Right cardiac atrium (tissue), 5 donors: ENCODE measurements at regions not wholly inside any gene's neighbourhood (a gene's known extent, or its start where the extent isn't known, plus 50 kb on each side); places are given as distances from the start of the nearest gene placed in this dataset.

Experiments
- ATAC-seq, 2 donors: fragments of 200-7000 bp; cut with Tn5 transposase; one replicate each; pipeline versions ENCODE4 v1.8.0 to v1.9.1; 2020; ENCODE audit warnings: moderate library complexity in 2 of 2, mild to moderate bottlenecking in 1 of 2
- DNase-seq, 3 donors: peaks; one replicate each; pipeline ENCODE4 v3.0.0-alpha.2; 2020
- H3K27ac ChIP-seq: one replicate; pipeline ENCODE4 v1.5.1; 2013; ENCODE audit warnings: mild to moderate bottlenecking, low read length, control low read depth, moderate library complexity
- H3K27me3 ChIP-seq: one replicate; pipeline ENCODE4 v1.6.1; 2013; ENCODE audit not compliant: control insufficient read depth, insufficient read depth
- H3K4me1 ChIP-seq: one replicate; pipeline ENCODE4 v1.6.1; 2013; ENCODE audit warnings: low read length; ENCODE audit not compliant: control insufficient read depth, insufficient read depth
- H3K4me3 ChIP-seq: one replicate; pipeline ENCODE4 v1.5.1; 2013; ENCODE audit warnings: low read length, control low read depth
- H3K9me3 ChIP-seq: one replicate; pipeline ENCODE4 v1.6.1; 2013; ENCODE audit warnings: low read length; ENCODE audit not compliant: control insufficient read depth
- WGBS: extraction: QIAGEN DNeasy Blood & Tissue Kit; methylation state at CpG from one replicate; pipeline ENCODE4 v1.1.7; 2013; 5-methylcytosine and 5-hydroxymethylcytosine counted together
- intact Hi-C, 4 donors: fragments of 100-400 bp; cut with DNase I; formaldehyde crosslinking; loops; one replicate each; pipeline versions ENCODE4 v1.11.0 to v1.14.0; 2022 to 2023
- donor health status: healthy with polysubstance abuse.
- donor health status: DM: no; HTN: yes; CAD: no.
- donor health status: DM: no; HTN: no; CAD: no.
- donor health status: DM: no; HTN: yes; CAD: no; lungs with severe emphysema.
- donor health status: DM: yes; HTN: yes; CAD: no.

DNA sequence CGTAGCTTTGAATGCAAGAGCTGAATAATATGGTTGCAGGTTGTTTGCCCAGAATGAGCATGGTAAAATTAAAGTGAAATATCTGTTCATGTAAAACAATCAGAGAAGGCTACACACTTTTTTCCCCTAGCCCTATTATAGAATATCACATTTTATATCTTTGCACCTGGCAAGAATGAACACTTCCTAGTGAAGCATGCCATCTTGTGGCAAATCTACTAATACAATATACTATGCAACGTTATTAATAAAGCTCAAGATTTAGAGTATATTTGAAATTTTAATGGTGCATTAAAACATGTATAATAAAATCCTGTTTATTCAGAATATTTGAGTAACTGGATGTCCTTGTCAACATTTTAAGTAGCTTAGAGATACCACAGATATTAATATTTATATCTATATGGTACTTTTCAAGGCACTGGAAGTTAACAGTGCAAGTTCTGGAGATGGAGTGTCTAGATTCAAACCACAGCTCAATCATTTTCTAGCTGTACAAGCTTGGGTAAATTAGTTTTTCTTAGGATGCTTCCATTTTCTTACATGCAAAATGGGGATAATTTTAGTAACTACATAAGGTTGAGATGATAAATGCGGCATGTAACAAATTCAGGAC is 643.1 kb upstream of the SEMA3D start:
- WGBS = 66% methylated on average over 3 of the region's 3 CpGs
- H3K27me3 ChIP-seq = no peaks in the 10 kb centered on the region
- no peak overlapping the region for H3K27ac ChIP-seq
- H3K4me1 ChIP-seq = no peaks in the 10 kb centered on the region
- no peak overlapping the region for H3K4me3 ChIP-seq
- DNase-seq (no peak), ATAC-seq (no peak)
- no peaks in the 10 kb centered on the region for H3K9me3 ChIP-seq
- intact Hi-C loops = no loop called here

DNA sequence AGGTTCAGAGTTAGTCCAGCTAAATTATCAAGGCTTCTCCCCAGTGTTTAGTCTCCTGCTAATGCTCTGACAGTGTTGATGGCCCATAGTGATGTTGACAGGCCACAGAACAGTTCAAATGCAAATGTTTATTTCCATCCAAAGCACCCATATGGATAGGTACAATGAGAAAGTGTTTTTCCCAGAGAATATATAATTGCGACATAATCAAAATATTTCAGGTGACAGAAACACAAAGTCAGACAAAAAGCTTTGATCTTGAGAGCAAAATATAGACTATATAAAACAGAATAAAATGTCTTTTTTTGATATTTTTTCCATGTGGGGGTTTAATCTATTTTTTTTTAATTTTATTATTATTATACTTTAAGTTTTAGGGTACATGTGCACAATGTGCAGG is 642.3 kb upstream of the SEMA3D start:
- DNase-seq = no peak
- 98% methylated on average over 1 of the region's 1 CpG for WGBS
- Histone ChIP-seq H3K4me1 (no peaks in the 10 kb centered on the region), H3K4me3 (no peak overlapping the region), H3K9me3 (no peaks in the 10 kb centered on the region), H3K27ac (no peak overlapping the region), H3K27me3 (no peaks in the 10 kb centered on the region)
- no peak for ATAC-seq
- intact Hi-C loops = no loop called here

DNA sequence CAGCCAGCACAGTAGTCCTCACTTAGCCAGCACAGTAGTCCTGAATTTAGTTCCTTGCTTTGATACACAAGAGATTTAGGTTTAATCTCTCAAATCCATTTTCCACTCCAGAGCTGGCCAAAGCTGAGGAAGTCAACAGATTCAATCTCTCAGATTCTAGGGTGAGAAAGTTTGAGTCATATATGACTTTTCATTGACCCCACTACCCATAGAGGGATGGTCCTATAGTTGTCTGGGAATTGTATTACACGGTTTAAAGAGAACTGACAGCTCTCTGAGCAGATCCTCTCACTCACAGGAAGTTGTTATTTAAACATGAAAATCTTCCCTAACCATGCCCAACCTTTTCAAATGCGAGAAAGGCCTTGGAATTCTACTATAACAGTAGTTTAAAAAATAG is 641.8 kb upstream of the SEMA3D start:
- WGBS = 47% methylated on average over 2 of the region's 2 CpGs
- intact Hi-C loops = no loop called here
- Histone ChIP-seq H3K4me3 (no peak overlapping the region), H3K9me3 (no peaks in the 10 kb centered on the region), H3K27me3 (no peaks in the 10 kb centered on the region), H3K4me1 (no peaks in the 10 kb centered on the region), H3K27ac (no peak overlapping the region)
- DNase-seq = no peak
- no peak for ATAC-seq

DNA sequence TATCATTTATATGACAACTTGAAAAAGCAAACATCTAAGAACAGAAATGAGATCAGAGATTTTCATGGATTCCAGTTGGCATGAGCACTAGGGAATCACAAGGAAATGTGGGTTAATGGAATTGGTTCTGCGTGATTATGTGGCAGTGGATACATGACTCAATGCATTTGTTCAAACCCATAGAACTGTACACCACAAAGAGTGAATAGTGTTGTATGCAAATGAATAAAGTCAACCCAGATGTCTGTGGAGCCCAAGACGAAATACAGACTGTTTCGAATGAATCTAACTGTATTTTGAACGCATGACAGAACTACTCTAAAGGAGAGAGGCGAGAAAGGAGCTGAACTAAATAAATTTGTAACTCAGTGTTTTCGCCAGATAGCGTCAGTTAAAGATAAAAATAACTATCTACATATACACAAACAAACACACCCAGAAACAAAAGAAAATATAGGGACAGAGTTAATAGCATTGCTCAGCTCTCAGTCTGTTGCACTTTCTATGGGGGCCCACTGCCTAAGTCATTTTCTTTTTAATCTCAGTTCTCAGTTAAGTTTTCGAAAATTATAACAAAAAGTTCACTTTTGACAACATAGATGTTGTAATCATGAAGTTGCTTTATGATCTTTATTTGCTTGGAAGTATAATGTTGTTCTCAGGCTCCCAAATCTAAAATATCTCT is 636.7 kb upstream of the SEMA3D start:
- Histone ChIP-seq H3K27ac (no peak overlapping the region), H3K4me1 (no peaks in the 10 kb centered on the region), H3K27me3 (no peaks in the 10 kb centered on the region), H3K9me3 (no peaks in the 10 kb centered on the region), H3K4me3 (no peak overlapping the region)
- 58% methylated on average over 8 of the region's 8 CpGs for WGBS
- DNase-seq = no peak
- ATAC-seq = no peak
- intact Hi-C loops = no loop called here

DNA sequence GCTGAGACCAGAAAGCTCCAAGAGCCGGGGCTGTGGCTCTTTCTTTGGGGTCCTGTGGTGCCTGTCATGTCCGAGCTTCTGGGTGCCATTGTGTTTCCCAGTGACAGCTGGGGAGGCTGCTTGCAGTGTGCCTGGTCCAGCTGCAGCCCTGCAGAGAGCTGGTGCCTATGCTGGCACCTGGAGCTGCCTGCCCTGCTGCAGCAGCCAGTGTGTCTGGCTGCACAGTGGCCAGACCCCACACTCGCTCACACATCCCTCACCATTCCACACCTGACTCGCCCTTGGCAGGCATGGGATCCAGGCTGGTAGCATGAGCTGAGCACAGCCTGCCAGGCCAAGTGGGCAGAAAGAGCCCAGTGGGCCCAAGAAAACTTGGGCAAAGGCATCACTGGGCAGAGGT is 635.1 kb upstream of the SEMA3D start:
- no peaks in the 10 kb centered on the region for H3K27me3 ChIP-seq
- intact Hi-C loops = no loop called here
- H3K9me3 ChIP-seq = no peaks in the 10 kb centered on the region
- no peaks in the 10 kb centered on the region for H3K4me1 ChIP-seq
- H3K4me3 ChIP-seq = no peak overlapping the region
- ATAC-seq = no peak
- 79% methylated on average over 4 of the region's 4 CpGs for WGBS
- H3K27ac ChIP-seq = no peak overlapping the region
- DNase-seq = no peak

DNA sequence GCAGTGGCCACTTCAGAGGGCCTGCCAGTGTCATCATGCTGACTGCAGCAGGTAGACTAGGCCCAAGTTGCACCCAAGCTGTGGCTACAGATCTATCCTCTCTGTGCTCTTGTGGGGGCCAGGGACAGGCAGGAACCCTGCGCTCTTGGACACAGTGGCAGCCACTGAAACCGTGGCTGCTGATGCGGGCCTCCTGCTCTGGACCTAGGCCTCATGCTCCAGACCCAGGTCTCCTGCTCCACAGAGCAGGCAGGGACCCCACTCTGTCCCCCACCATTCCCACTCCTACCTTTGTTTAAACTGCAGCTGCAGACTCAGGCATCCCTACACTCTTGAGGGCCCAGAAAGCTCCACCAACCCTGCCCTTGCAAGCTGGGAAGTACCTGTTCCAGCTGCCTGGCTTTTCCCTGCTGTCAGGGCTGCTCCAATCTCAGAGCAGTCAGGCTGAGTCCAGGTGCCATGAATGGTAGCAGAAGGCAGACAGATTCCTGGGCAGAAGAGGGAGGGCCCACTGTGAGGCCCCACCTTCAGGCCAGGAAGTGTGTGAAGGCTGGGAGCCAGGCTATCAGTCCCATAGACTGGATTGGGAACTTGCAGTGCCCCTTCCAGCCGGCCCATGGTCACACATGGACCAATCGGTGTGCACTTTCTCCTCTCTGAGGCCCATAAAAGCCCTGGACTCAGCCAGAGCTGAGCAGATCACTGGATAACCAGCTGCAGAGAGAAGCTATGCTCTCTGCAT is 634.0 kb upstream of the SEMA3D start:
- Histone ChIP-seq H3K4me1 (no peaks in the 10 kb centered on the region), H3K27ac (no peak overlapping the region), H3K27me3 (no peaks in the 10 kb centered on the region), H3K4me3 (no peak overlapping the region), H3K9me3 (no peaks in the 10 kb centered on the region)
- DNase-seq (no peak), ATAC-seq (no peak)
- WGBS = 88% methylated on average over 5 of the region's 5 CpGs
- intact Hi-C loops = no loop called here

DNA sequence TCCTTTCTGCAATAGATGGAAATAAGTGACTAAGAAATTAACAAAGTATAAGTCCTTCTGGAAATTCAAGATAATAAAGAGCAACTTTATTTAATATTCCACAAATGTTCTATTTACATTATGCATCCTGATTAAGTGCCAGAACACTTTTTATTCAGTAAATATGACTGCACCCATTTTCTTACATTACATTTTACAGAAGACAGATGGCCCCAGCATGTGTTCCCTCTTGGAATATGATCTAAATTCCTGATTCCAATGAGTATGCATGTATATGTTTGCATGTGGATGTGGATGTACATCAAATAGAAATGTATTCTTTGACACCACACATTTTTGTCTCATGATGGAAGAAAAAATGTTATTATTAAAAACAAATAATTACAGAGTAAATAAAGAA is 628.7 kb upstream of the SEMA3D start:
- ATAC-seq = no peak
- no peaks in the 10 kb centered on the region for H3K9me3 ChIP-seq
- no peaks in the 10 kb centered on the region for H3K4me1 ChIP-seq
- intact Hi-C loops = no loop called here
- H3K27ac ChIP-seq = no peak overlapping the region
- no peaks in the 10 kb centered on the region for H3K27me3 ChIP-seq
- no peak overlapping the region for H3K4me3 ChIP-seq
- DNase-seq = no peak

DNA sequence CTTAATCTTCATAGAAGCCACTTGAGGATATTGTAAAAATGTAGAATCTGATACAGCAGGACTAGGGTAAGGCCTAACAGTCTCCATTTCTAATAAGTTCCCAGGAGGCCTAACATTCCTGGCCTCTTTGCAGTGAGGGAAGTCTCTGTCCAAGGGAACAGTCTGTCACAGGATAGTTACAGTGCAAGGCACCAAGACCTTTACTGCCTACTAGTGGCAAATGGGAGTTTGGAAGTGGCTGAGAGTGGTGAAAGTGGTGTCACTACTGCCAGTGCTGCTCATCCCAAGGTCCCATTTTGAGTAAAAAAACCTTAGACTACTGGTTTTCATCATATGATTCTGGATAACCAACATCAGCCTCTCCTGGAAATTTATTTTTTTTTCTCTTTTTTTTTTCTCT is 619.5 kb upstream of the SEMA3D start:
- intact Hi-C loops = no loop called here
- DNase-seq = no peak
- Histone ChIP-seq H3K27me3 (no peaks in the 10 kb centered on the region), H3K4me3 (no peak overlapping the region), H3K4me1 (no peaks in the 10 kb centered on the region), H3K9me3 (no peaks in the 10 kb centered on the region), H3K27ac (no peak overlapping the region)
- no peak for ATAC-seq

DNA sequence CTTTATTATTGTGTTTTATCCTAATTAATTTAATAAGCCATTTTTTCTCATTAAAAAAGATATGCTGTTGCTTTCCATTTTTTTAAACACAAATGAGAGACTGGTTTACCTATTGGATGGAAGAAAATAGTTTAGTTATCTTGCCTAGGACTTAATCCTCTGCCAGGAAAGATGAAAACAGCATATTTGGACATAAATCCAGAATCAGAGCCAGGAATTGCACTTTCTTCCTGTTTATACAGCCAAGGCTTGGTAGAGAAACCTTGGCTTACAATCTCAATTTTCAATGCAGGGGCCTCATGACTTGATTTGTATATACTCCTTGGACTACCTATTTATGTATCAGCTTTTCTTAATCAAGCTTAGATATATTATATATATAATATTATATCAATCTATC is 618.8 kb upstream of the SEMA3D start:
- DNase-seq (no peak), ATAC-seq (no peak)
- Histone ChIP-seq H3K4me1 (no peaks in the 10 kb centered on the region), H3K4me3 (no peak overlapping the region), H3K9me3 (no peaks in the 10 kb centered on the region), H3K27me3 (no peaks in the 10 kb centered on the region), H3K27ac (no peak overlapping the region)
- intact Hi-C loops = no loop called here

DNA sequence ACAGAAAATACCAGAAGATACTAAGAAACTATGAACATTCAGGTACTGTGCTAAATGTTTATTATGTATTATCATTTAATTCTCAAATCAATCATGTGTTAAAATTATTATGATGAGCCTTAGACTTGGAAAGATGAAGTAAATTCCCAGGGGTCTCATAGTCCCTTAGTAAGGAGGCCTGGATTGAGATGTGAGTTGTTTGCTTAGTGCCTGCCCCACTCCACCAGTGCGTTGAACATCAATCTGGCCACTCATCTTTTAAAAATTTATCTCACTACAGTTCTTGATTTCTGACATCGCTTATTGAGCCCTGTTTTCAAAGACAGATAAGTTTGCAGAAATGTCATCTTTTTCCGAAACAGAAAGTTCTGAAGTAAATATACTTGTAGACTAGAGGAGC is 618.4 kb upstream of the SEMA3D start:
- WGBS = 70% methylated on average over 3 of the region's 3 CpGs
- no peak for ATAC-seq
- no peaks in the 10 kb centered on the region for H3K27me3 ChIP-seq
- H3K27ac ChIP-seq = no peak overlapping the region
- no peak overlapping the region for H3K4me3 ChIP-seq
- H3K4me1 ChIP-seq = no peaks in the 10 kb centered on the region
- no peaks in the 10 kb centered on the region for H3K9me3 ChIP-seq
- DNase-seq = no peak
- intact Hi-C loops = no loop called here

DNA sequence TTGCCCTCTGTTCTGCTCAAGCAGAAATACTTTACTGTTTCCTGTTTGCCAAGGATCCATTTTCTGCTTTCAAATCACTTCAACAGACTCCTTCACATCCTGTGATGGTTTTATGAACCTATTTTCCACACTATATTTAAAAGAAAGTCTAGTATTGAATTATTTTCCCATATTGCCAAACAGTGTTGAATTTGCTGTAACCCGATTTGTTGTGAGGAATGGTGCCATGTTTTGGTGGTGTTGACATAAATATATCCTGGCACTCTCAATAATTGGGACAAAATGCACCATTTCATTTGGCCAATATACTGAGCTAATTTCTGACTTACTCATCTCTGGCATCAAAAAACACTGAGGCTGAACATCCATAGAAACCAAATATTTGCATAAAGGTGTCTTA is 615.4 kb upstream of the SEMA3D start:
- Histone ChIP-seq H3K9me3 (no peaks in the 10 kb centered on the region), H3K27ac (no peak overlapping the region), H3K27me3 (no peaks in the 10 kb centered on the region), H3K4me1 (no peaks in the 10 kb centered on the region), H3K4me3 (no peak overlapping the region)
- 63% methylated on average over 1 of the region's 1 CpG for WGBS
- intact Hi-C loops = no loop called here
- DNase-seq = no peak
- ATAC-seq = no peak
